Erythroblast (primary cell): ENCODE measurements at regions not wholly inside any gene's neighbourhood (a gene's known extent, or its start where the extent isn't known, plus 50 kb on each side); places are given as distances from the start of the nearest gene placed in this dataset.

Experiments used
- GATA1 ChIP-seq: IDR thresholded peaks from 2 replicates; pipeline ENCODE4 v1.6.1; 2011; ENCODE audit warnings: low read depth, mild to moderate bottlenecking, control low read depth, low read length, moderate library complexity
- POLR2A ChIP-seq: IDR thresholded peaks from 2 replicates; pipeline ENCODE4 v1.6.1; 2011; ENCODE audit warnings: mild to moderate bottlenecking, low read length

GRCh38 chr3:107238787-107239186 is 138.5 kb upstream of the CCDC54 start:
- TF ChIP-seq POLR2A (no peak), GATA1 (no peak)
